ENCODE measurements at regions not wholly inside any gene's neighbourhood (a gene's known extent, or its start where the extent isn't known, plus 50 kb on each side); places are given as distances from the start of the nearest gene placed in this dataset.

GRCh38 chr3:189076449-189076848, 95.3 kb upstream of the TPRG1 start:
- H3K36me3 ChIP-seq (ENCODE audit: control insufficient read depth, insufficient read depth, low read length), result no peaks in the 10 kb centered on the region
- no peak for TF ChIP-seq CTCF (IDR thresholded peaks at IDR 0.05; ENCODE audit: insufficient read depth, low read length, poor library complexity, severe bottlenecking)
- H3K4me3 ChIP-seq (replicated peaks; ENCODE audit: low read depth, low read length), result no peak overlapping the region

GRCh38 chr3:189080745-189081144, 91.0 kb upstream of the TPRG1 start:
- no peaks in the 10 kb centered on the region for H3K36me3 ChIP-seq (ENCODE audit: control insufficient read depth, insufficient read depth, low read length)
- H3K27me3 ChIP-seq (replicated peaks; ENCODE audit: control insufficient read depth, insufficient read depth, low read length), result no peaks in the 10 kb centered on the region
- no peak overlapping the region for H3K4me3 ChIP-seq (replicated peaks; ENCODE audit: low read depth, low read length)
- DNase-seq (ENCODE audit: extremely low read depth, insufficient read length), result no peak
- no peak for TF ChIP-seq CTCF (IDR thresholded peaks at IDR 0.05; ENCODE audit: insufficient read depth, low read length, poor library complexity, severe bottlenecking)

More at GRCh38 chr3:189076449-189076848, 95.3 kb upstream of the TPRG1 start:
- DNase-seq (ENCODE audit: extremely low read depth, insufficient read length), result no peak
- H3K27me3 ChIP-seq (replicated peaks; ENCODE audit: control insufficient read depth, insufficient read depth, low read length), result no peaks in the 10 kb centered on the region

GRCh38 chr3:189082666-189083427, 88.9 kb upstream of the TPRG1 start:
- no peaks in the 10 kb centered on the region for H3K36me3 ChIP-seq (ENCODE audit: control insufficient read depth, insufficient read depth, low read length)
- no peak overlapping the region for H3K4me3 ChIP-seq (replicated peaks; ENCODE audit: low read depth, low read length)
- DNase-seq (ENCODE audit: extremely low read depth, insufficient read length), result no peak
- TF ChIP-seq CTCF (IDR thresholded peaks at IDR 0.05; ENCODE audit: insufficient read depth, low read length, poor library complexity, severe bottlenecking), result no peak
- no peaks in the 10 kb centered on the region for H3K27me3 ChIP-seq (replicated peaks; ENCODE audit: control insufficient read depth, insufficient read depth, low read length)

GRCh38 chr3:189084620-189085019, 87.2 kb upstream of the TPRG1 start:
- DNase-seq (ENCODE audit: extremely low read depth, insufficient read length), result no peak
- no peak for TF ChIP-seq CTCF (IDR thresholded peaks at IDR 0.05; ENCODE audit: insufficient read depth, low read length, poor library complexity, severe bottlenecking)
- H3K27me3 ChIP-seq (replicated peaks; ENCODE audit: control insufficient read depth, insufficient read depth, low read length), result no peaks in the 10 kb centered on the region

GRCh38 chr3:189092547-189092946, 79.2 kb upstream of the TPRG1 start:
- DNase-seq (ENCODE audit: extremely low read depth, insufficient read length), result no peak
- no peak overlapping the region for H3K4me3 ChIP-seq (replicated peaks; ENCODE audit: low read depth, low read length)
- TF ChIP-seq CTCF (IDR thresholded peaks at IDR 0.05; ENCODE audit: insufficient read depth, low read length, poor library complexity, severe bottlenecking), result no peak
- no peaks in the 10 kb centered on the region for H3K36me3 ChIP-seq (ENCODE audit: control insufficient read depth, insufficient read depth, low read length)
- H3K27me3 ChIP-seq (replicated peaks; ENCODE audit: control insufficient read depth, insufficient read depth, low read length), result no peaks in the 10 kb centered on the region

More at GRCh38 chr3:189084620-189085019, 87.2 kb upstream of the TPRG1 start:
- H3K36me3 ChIP-seq (ENCODE audit: control insufficient read depth, insufficient read depth, low read length), result no peaks in the 10 kb centered on the region
- no peak overlapping the region for H3K4me3 ChIP-seq (replicated peaks; ENCODE audit: low read depth, low read length)
